HuH-7.5 (cell line): ENCODE measurements at regions not wholly inside any gene's neighbourhood (a gene's known extent, or its start where the extent isn't known, plus 50 kb on each side); places are given as distances from the start of the nearest gene placed in this dataset.

Experiments used
- DNase-seq: peaks from one replicate; pipeline ENCODE4 v3.0.0; 2011; ENCODE audit warnings: low spot score

- no peak for DNase-seq
Observed at GRCh38 chr6:168384045-168385036, 56.6 kb upstream of the SMOC2 start.

- DNase-seq, result no peak
Observed at GRCh38 chr6:168385037-168385759, 55.8 kb upstream of the SMOC2 start.

GRCh38 chr6:168385858-168386735 lies 54.9 kb upstream of the SMOC2 start:
- DNase-seq, result no peak

- no peak for DNase-seq
Observed at GRCh38 chr6:168386973-168387372, 54.0 kb upstream of the SMOC2 start.

GRCh38 chr6:168387426-168387825 lies 53.6 kb upstream of the SMOC2 start:
- no peak for DNase-seq

- DNase-seq, result no peak
Observed at GRCh38 chr6:168387911-168388310, 53.1 kb upstream of the SMOC2 start.

- no peak for DNase-seq
Observed at GRCh38 chr6:168388641-168389633, 52.0 kb upstream of the SMOC2 start.

- DNase-seq, result no peak
Observed at GRCh38 chr6:168390749-168391420, 50.1 kb upstream of the SMOC2 start.
